ENCODE measurements at regions not wholly inside any gene's neighbourhood (a gene's known extent, or its start where the extent isn't known, plus 50 kb on each side); places are given as distances from the start of the nearest gene placed in this dataset.

DNA sequence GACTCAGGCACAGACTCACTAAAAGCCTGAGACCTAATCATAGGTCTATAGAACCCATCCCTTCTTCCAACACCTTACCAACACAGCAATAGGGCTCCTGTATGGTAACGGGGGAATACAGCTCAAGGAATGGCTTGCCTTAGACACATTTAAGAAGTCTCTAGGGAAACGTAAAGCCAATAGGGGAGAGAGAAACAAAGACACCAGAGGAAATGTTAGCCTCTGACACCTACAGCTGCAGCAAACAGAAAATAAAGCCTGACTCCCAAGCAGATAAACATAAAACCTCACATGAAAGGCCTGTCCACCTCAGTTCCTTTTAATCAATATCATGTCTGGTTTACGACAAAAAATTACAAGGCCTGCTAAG lies 51.1 kb upstream of the NCOA1 start:
- DNase-seq (ENCODE audit: extremely low spot score in 2 of 2), result no peak
- TF ChIP-seq, protein P1, sequence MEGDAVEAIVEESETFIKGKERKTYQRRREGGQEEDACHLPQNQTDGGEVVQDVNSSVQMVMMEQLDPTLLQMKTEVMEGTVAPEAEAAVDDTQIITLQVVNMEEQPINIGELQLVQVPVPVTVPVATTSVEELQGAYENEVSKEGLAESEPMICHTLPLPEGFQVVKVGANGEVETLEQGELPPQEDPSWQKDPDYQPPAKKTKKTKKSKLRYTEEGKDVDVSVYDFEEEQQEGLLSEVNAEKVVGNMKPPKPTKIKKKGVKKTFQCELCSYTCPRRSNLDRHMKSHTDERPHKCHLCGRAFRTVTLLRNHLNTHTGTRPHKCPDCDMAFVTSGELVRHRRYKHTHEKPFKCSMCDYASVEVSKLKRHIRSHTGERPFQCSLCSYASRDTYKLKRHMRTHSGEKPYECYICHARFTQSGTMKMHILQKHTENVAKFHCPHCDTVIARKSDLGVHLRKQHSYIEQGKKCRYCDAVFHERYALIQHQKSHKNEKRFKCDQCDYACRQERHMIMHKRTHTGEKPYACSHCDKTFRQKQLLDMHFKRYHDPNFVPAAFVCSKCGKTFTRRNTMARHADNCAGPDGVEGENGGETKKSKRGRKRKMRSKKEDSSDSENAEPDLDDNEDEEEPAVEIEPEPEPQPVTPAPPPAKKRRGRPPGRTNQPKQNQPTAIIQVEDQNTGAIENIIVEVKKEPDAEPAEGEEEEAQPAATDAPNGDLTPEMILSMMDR (IDR thresholded peaks at IDR 0.05), result no peak
- TF ChIP-seq POLR2A (IDR thresholded peaks at IDR 0.05) (no peak), POLR2AphosphoS5 (IDR thresholded peaks at IDR 0.05; ENCODE audit: insufficient read depth in 1 of 2, low read depth in 1 of 2) (no peak)
- no peaks in the 10 kb centered on the region for H3K9me3 ChIP-seq
- H3K27ac ChIP-seq, result no peak overlapping the region
- no peaks in the 10 kb centered on the region for H3K27me3 ChIP-seq
- H3K4me3 ChIP-seq, result no peak overlapping the region
- intact Hi-C loops (cut with DNase I), result loop anchor here (10.0 kb wide), 1 partner anchor 55 kb away; the partner anchor contains the start of gene NCOA1
- H3K36me3 ChIP-seq, result no peaks in the 10 kb centered on the region
- peaks cover 14% of the 10 kb centered on the region for H3K4me1 ChIP-seq

DNA sequence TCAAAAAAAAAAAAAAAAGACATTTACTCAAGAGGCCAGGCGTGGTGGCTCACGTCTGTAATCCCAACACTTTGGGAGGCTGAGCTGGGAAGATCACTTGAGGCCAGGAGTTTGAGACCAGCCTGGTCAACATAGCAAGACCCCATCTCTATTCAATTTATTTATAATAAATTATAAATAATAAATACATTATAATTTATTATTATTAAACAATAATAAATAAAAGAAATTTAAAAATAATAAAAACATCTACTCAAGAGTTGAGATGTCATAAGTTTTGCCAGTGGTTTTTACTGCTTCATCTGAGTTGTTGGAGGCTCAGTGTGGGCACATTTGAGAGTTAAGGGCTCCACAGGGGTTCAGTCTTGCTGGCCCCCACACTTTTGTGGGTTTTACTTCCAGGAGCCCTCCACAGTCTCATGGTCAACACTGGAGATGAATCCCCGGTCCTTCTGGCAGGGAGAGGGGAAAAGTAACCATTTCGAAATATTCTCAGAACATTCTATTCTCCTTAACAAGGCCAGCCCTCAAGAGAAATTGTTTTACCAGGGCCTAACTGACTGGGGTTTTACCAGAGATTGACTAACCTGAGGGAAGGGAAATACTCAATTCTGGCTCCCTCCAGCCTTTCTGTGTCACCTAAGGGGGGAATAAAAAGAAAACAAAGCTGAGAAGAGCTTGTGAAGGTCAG lies 51.6 kb upstream of the NCOA1 start:
- H3K36me3 ChIP-seq, result no peaks in the 10 kb centered on the region
- H3K4me1 ChIP-seq, result peaks cover 16% of the 10 kb centered on the region
- TF ChIP-seq POLR2A (IDR thresholded peaks at IDR 0.05) (no peak), POLR2AphosphoS5 (IDR thresholded peaks at IDR 0.05; ENCODE audit: insufficient read depth in 1 of 2, low read depth in 1 of 2) (no peak)
- intact Hi-C loops (cut with DNase I), result loop anchor here (10.0 kb wide), 1 partner anchor 55 kb away; the partner anchor contains the start of gene NCOA1
- no peaks in the 10 kb centered on the region for H3K27me3 ChIP-seq
- no peak overlapping the region for H3K4me3 ChIP-seq
- no peaks in the 10 kb centered on the region for H3K9me3 ChIP-seq
- no peak overlapping the region for H3K27ac ChIP-seq
- DNase-seq (ENCODE audit: extremely low spot score in 2 of 2), result no peak

DNA sequence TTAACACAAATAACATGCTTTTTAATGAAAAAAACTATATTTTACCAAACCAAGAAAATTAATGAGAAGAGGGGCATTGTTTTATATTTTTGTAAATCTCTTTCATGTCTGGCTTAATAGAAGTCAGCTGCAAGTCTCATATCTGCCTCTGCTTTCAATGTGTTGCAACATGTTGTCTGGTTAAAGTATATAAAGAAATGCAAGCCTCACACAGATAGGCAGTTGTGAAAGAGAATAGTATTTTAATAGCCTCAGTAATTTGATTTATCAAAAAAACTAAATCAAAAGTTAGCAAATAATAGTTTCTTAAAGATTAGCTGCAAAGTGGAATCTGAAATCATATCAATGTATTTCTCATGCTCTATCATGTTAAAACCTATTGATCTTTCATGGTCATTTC lies 52.9 kb upstream of the NCOA1 start:
- no peaks in the 10 kb centered on the region for H3K27me3 ChIP-seq
- intact Hi-C loops (cut with DNase I), result loop anchor here (10.0 kb wide), 1 partner anchor 57 kb away; the partner anchor contains the start of gene NCOA1
- TF ChIP-seq POLR2AphosphoS5 (IDR thresholded peaks at IDR 0.05; ENCODE audit: insufficient read depth in 1 of 2, low read depth in 1 of 2), result no peak
- no peak for TF ChIP-seq POLR2A (IDR thresholded peaks at IDR 0.05)
- TF ChIP-seq, protein P1 (IDR thresholded peaks at IDR 0.05), result no peak
- DNase-seq (ENCODE audit: extremely low spot score in 2 of 2), result no peak
- no peak overlapping the region for H3K27ac ChIP-seq
- peaks cover 16% of the 10 kb centered on the region for H3K4me1 ChIP-seq
- H3K4me3 ChIP-seq, result no peak overlapping the region
- H3K9me3 ChIP-seq, result no peaks in the 10 kb centered on the region
- H3K36me3 ChIP-seq, result no peaks in the 10 kb centered on the region

DNA sequence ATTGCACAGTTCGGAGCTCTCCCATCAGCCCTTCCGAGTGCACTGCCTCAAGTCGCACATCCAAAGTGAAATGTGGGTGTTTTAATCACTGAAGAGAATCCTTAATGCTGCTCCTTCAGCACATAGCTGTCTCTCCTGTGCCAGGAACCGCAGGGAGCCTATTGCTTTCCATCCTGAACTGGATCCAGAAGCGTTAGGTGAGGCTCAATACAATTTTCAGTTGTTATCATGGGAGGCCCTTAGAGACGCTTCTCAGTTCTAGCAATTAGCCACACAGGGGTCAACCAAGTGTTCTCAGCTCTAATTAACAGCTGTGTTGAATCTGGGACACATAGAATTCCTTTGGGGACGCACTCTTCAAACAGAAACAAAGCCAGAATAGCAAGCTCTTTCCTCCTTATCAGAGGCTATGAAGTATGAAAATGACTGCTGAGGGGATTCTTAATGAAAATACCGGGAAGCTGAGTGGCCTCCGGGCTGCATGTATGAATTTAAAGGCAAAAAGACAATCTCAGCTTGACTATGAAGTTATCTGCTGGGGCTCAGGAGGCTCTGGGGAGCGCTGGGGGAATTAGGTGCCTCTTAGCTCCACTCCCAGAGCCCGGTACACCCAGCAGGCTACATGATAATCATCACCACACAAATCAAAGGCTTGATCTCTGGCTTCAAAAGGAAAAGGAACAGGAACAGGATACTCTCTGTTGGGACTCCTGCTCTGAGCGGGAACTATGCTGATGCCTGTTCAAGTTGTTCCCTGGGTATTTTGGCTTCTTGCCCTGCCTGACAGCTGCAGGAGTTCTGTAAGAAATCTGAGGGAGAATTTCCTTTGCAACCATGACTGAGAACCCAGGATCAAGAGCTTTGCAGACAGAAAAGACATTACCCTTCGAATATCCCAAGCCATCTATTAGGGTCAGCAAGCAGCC lies 55.4 kb upstream of the NCOA1 start:
- H3K4me3 ChIP-seq, result peak overlapping the region in 1 of 2 donors; percentile 9

DNA sequence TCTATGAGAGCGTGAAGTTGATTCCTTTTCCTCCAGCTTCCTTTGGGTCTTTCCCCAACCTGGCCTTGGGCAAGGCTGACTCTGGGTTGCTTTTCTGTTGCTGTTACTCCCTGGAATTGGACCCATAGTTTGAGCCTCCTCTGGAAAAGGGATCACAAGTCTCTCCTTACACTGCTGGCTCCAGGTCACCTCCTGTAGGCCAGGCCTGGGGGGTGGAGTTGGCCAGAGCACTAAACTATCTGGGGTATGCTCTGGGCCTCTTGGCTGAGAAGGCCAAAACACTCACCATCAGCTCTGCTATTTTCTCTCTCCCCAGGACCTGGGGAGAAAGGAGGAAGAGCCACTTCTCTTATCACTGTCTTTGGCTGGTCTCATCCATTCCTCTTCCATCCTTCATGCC lies 56.5 kb upstream of the NCOA1 start:
- TF ChIP-seq POLR2AphosphoS5 (IDR thresholded peaks at IDR 0.05; ENCODE audit: insufficient read depth in 1 of 2, low read depth in 1 of 2) (no peak), POLR2A (IDR thresholded peaks at IDR 0.05) (no peak)
- TF ChIP-seq, protein P1 (IDR thresholded peaks at IDR 0.05), result no peak
- intact Hi-C loops (cut with DNase I), result loop anchor here (10.0 kb wide), 1 partner anchor 60 kb away; the partner anchor contains the start of gene NCOA1
- Histone ChIP-seq H3K36me3 (no peaks in the 10 kb centered on the region), H3K4me3 (no peak overlapping the region), H3K4me1 (peaks cover 16% of the 10 kb centered on the region), H3K27ac (no peak overlapping the region), H3K9me3 (no peaks in the 10 kb centered on the region), H3K27me3 (no peaks in the 10 kb centered on the region)
- no peak for DNase-seq (ENCODE audit: extremely low spot score in 2 of 2)

More for the DNA sequence above, 55.4 kb upstream of the NCOA1 start:
- Histone ChIP-seq H3K9me3 (no peaks in the 10 kb centered on the region), H3K36me3 (no peaks in the 10 kb centered on the region), H3K27ac (peak overlapping the region; percentile 44), H3K4me1 (peaks cover 16% of the 10 kb centered on the region), H3K27me3 (no peaks in the 10 kb centered on the region)
- no peak for DNase-seq (ENCODE audit: extremely low spot score in 2 of 2)
- peak in 1 of 2 donors; percentile 58 for TF ChIP-seq POLR2AphosphoS5 (IDR thresholded peaks at IDR 0.05; ENCODE audit: insufficient read depth in 1 of 2, low read depth in 1 of 2)
- TF ChIP-seq, protein P1 (IDR thresholded peaks at IDR 0.05), result no peak
- TF ChIP-seq POLR2A (IDR thresholded peaks at IDR 0.05), result no peak
- intact Hi-C loops (cut with DNase I), result loop anchor here (10.0 kb wide), 1 partner anchor 59 kb away; the partner anchor contains the start of gene NCOA1

All from vagina (tissue), 2 donors.